ENCODE measurements at regions not wholly inside any gene's neighbourhood (a gene's known extent, or its start where the extent isn't known, plus 50 kb on each side); places are given as distances from the start of the nearest gene placed in this dataset.

- H3K36me3 ChIP-seq (ENCODE audit: control insufficient read depth in 2 of 2, insufficient read depth in 1 of 2, low read length in 2 of 2): no peaks in the 10 kb centered on the region
- ChIA-PET CTCF (no interaction called here), POLR2A (no interaction called here)
- no peak for TF ChIP-seq ZNF792 (tag by site-specific recombination; IDR thresholded peaks at IDR 0.05)
- no peak for TF ChIP-seq ZSCAN16 (tag by site-specific recombination; IDR thresholded peaks at IDR 0.05)
- no peak for TF ChIP-seq MEIS1 (CRISPR knock-in tag; IDR thresholded peaks at IDR 0.05; ENCODE audit: borderline replicate concordance)
- no peak for TF ChIP-seq ZNF561 (tag by site-specific recombination; IDR thresholded peaks at IDR 0.05; ENCODE audit: borderline replicate concordance)
- TF ChIP-seq ZNF449 (tag by site-specific recombination; IDR thresholded peaks at IDR 0.05): no peak
- TF ChIP-seq ZNF677 (tag by site-specific recombination; IDR thresholded peaks at IDR 0.05): no peak
- TF ChIP-seq BCL11B (tag by site-specific recombination; IDR thresholded peaks at IDR 0.05; ENCODE audit: low read depth): no peak
- TF ChIP-seq ZNF2 (tag by site-specific recombination; IDR thresholded peaks at IDR 0.05): no peak
- TF ChIP-seq ZNF132 (tag by site-specific recombination; IDR thresholded peaks at IDR 0.05; ENCODE audit: borderline replicate concordance): no peak
- no peak for TF ChIP-seq ZBTB7A (tag by site-specific recombination; IDR thresholded peaks at IDR 0.05; ENCODE audit: low read depth)
- TF ChIP-seq ZNF280C (tag by site-specific recombination; IDR thresholded peaks at IDR 0.05): no peak
- TF ChIP-seq ZNF777 (tag by site-specific recombination; IDR thresholded peaks at IDR 0.05; ENCODE audit: borderline replicate concordance): no peak
- no peak for TF ChIP-seq PRDM6 (tag by site-specific recombination; IDR thresholded peaks at IDR 0.05)
- TF ChIP-seq ZNF560 (tag by site-specific recombination; IDR thresholded peaks at IDR 0.05; ENCODE audit: borderline replicate concordance): no peak
- no peak for TF ChIP-seq ZNF341 (tag by site-specific recombination; IDR thresholded peaks at IDR 0.05; ENCODE audit: low read depth)
- no peak for TF ChIP-seq ZNF24 (tag by site-specific recombination; IDR thresholded peaks at IDR 0.05)
- no peak for TF ChIP-seq CTCF (tag by site-specific recombination; IDR thresholded peaks at IDR 0.05)
- TF ChIP-seq TSHZ1 (tag by site-specific recombination; IDR thresholded peaks at IDR 0.05; ENCODE audit: borderline replicate concordance): no peak
- TF ChIP-seq SETDB1 (IDR thresholded peaks at IDR 0.05; ENCODE audit: insufficient read length, low read length): no peak
- H3K27ac ChIP-seq (ENCODE audit: extremely low read depth, low read depth, low read length): no peak overlapping the region
- H3K4me3 ChIP-seq (ENCODE audit: low read depth, low read length): no peak overlapping the region
- H3K4me1 ChIP-seq (ENCODE audit: control insufficient read depth, insufficient read depth, low read length): no peaks in the 10 kb centered on the region
- no peaks in the 10 kb centered on the region for H3K9me3 ChIP-seq (ENCODE audit: control insufficient read depth, insufficient read depth, low read depth, low read length)
Observed at GRCh38 chr3:154059833-154060232, 61.4 kb upstream of the ARHGEF26 start.

All from HEK293 (cell line).